ENCODE measurements at regions not wholly inside any gene's neighbourhood (a gene's known extent, or its start where the extent isn't known, plus 50 kb on each side); places are given as distances from the start of the nearest gene placed in this dataset.

- no peak overlapping the region for H3K4me3 ChIP-seq
Measured at GRCh38 chr3:63762180-63762579, 56.9 kb upstream of the C3orf49 start.

GRCh38 chr3:63762934-63763550 lies 56.1 kb upstream of the C3orf49 start:
- Histone ChIP-seq H3K27me3 (no peaks in the 10 kb centered on the region), H3K4me3 (no peak overlapping the region), H3K9me3 (no peaks in the 10 kb centered on the region), H3K36me3 (ENCODE audit: low read depth, missing control alignments) (no peaks in the 10 kb centered on the region), H3K27ac (no peak overlapping the region), H3K4me1 (no peaks in the 10 kb centered on the region)
- DNase-seq, result no peak
- 53 to 57% methylated on average over 5 of the region's 5 CpGs for WGBS, 2 donors
- TF ChIP-seq POLR2A (IDR thresholded peaks at IDR 0.05) (no peak), CTCF (IDR thresholded peaks at IDR 0.05) (no peak)
- intact Hi-C loops (cut with DNase I; ENCODE audit: low total_unique reads), result no loop called here

More at GRCh38 chr3:63762180-63762579, 56.9 kb upstream of the C3orf49 start:
- H3K4me1 ChIP-seq, result no peaks in the 10 kb centered on the region
- 81 to 86% methylated on average over 1 of the region's 1 CpG for WGBS, 2 donors
- no peak for DNase-seq
- no peaks in the 10 kb centered on the region for H3K27me3 ChIP-seq
- H3K9me3 ChIP-seq, result no peaks in the 10 kb centered on the region
- TF ChIP-seq CTCF (IDR thresholded peaks at IDR 0.05) (no peak), POLR2A (IDR thresholded peaks at IDR 0.05) (no peak)
- intact Hi-C loops (cut with DNase I; ENCODE audit: low total_unique reads), result no loop called here
- no peak overlapping the region for H3K27ac ChIP-seq
- no peaks in the 10 kb centered on the region for H3K36me3 ChIP-seq (ENCODE audit: low read depth, missing control alignments)

GRCh38 chr3:63764511-63764910 lies 54.6 kb upstream of the C3orf49 start:
- DNase-seq, result no peak
- TF ChIP-seq POLR2A (IDR thresholded peaks at IDR 0.05), result no peak
- no peak for TF ChIP-seq CTCF (IDR thresholded peaks at IDR 0.05)
- Histone ChIP-seq H3K36me3 (ENCODE audit: low read depth, missing control alignments) (no peaks in the 10 kb centered on the region), H3K4me3 (no peak overlapping the region), H3K4me1 (no peaks in the 10 kb centered on the region), H3K9me3 (no peaks in the 10 kb centered on the region), H3K27ac (no peak overlapping the region), H3K27me3 (no peaks in the 10 kb centered on the region)
- WGBS, 2 donors, result 62 to 77% methylated on average over 7 of the region's 7 CpGs
- intact Hi-C loops (cut with DNase I; ENCODE audit: low total_unique reads), result no loop called here

- 87 to 91% methylated on average over 5 of the region's 5 CpGs for WGBS, 2 donors
- Histone ChIP-seq H3K4me3 (no peak overlapping the region), H3K36me3 (ENCODE audit: low read depth, missing control alignments) (no peaks in the 10 kb centered on the region), H3K4me1 (no peaks in the 10 kb centered on the region), H3K27ac (no peak overlapping the region), H3K9me3 (no peaks in the 10 kb centered on the region), H3K27me3 (no peaks in the 10 kb centered on the region)
- intact Hi-C loops (cut with DNase I; ENCODE audit: low total_unique reads), result no loop called here
- TF ChIP-seq POLR2A (IDR thresholded peaks at IDR 0.05), result no peak
- no peak for TF ChIP-seq CTCF (IDR thresholded peaks at IDR 0.05)
- no peak for DNase-seq
Measured at GRCh38 chr3:63766261-63766660, 52.8 kb upstream of the C3orf49 start.

GRCh38 chr3:63768386-63768785 lies 50.7 kb upstream of the C3orf49 start:
- WGBS, 2 donors, result 52 to 61% methylated on average over 3 of the region's 3 CpGs
- H3K9me3 ChIP-seq, result no peaks in the 10 kb centered on the region
- H3K36me3 ChIP-seq (ENCODE audit: low read depth, missing control alignments), result no peaks in the 10 kb centered on the region
- no peak for TF ChIP-seq POLR2A (IDR thresholded peaks at IDR 0.05)
- no peak for TF ChIP-seq CTCF (IDR thresholded peaks at IDR 0.05)
- no peak overlapping the region for H3K4me3 ChIP-seq
- H3K27ac ChIP-seq, result no peak overlapping the region
- no peaks in the 10 kb centered on the region for H3K4me1 ChIP-seq
- no peaks in the 10 kb centered on the region for H3K27me3 ChIP-seq
- intact Hi-C loops (cut with DNase I; ENCODE audit: low total_unique reads), result no loop called here
- no peak for DNase-seq

Measured in testis (tissue), 2 donors.